Transverse colon (tissue), 4 donors: ENCODE measurements at regions not wholly inside any gene's neighbourhood (a gene's known extent, or its start where the extent isn't known, plus 50 kb on each side); places are given as distances from the start of the nearest gene placed in this dataset.

ENCODE experiments used
- DNase-seq: peaks from one replicate; pipeline ENCODE4 v3.0.0-alpha.2; 2019
- H3K27ac ChIP-seq, 4 donors: fragments of 200-600 bp; sonication (generic); 2 replicates each; pipeline ENCODE4 v1.5.1; 2016 to 2018; ENCODE audit warnings: inconsistent platforms in 4 of 4
- H3K27me3 ChIP-seq: fragments of 200-600 bp; sonication (generic); 2 replicates; pipeline ENCODE4 v1.5.1; 2017; ENCODE audit warnings: inconsistent platforms
- H3K36me3 ChIP-seq, 4 donors: fragments of 200-600 bp; sonication (generic); 2 replicates each; pipeline ENCODE4 v1.5.1; 2017 to 2019; ENCODE audit warnings: inconsistent platforms in 4 of 4
- H3K4me1 ChIP-seq, 4 donors: fragments of 200-600 bp; sonication (generic); 2 replicates each; pipeline ENCODE4 v1.5.1; 2017 to 2020; ENCODE audit warnings: inconsistent platforms in 4 of 4
- H3K4me3 ChIP-seq, 4 donors: fragments of 200-600 bp; sonication (generic); 1 replicate in 1 of 4; 2 replicates in 3 of 4; pipeline versions ENCODE4 v1.5.1 to v1.6.1; 2017 to 2019; ENCODE audit warnings: inconsistent platforms in 4 of 4
- H3K9me3 ChIP-seq, 2 donors: fragments of 200-600 bp; sonication (generic); 2 replicates each; pipeline ENCODE4 v1.5.1; 2017 to 2019; ENCODE audit warnings: inconsistent platforms in 2 of 2
- CTCF ChIP-seq, 5 experiments: fragments of 200-600 bp in 3 of 5; fragments of 450-650 bp in 2 of 5; sonication (generic) in 3 of 5; IDR thresholded peaks; 1 replicate in 2 of 5; 2 replicates in 3 of 5; pipeline ENCODE4 v1.5.1; 2016 to 2017; ENCODE audit warnings: antibody characterized with exemption in 5 of 5, inconsistent platforms in 3 of 5, mild to moderate bottlenecking in 2 of 5, moderate library complexity in 1 of 5
- EP300 ChIP-seq: sonication (generic); formaldehyde crosslinking; IDR thresholded peaks from one replicate; pipeline ENCODE4 v1.6.1; 2017; ENCODE audit warnings: antibody characterized with exemption, low read depth
- POLR2A ChIP-seq: fragments of 450-650 bp; IDR thresholded peaks from one replicate; pipeline ENCODE4 v1.6.1; 2016; ENCODE audit warnings: antibody characterized with exemption, mild to moderate bottlenecking, moderate library complexity
- POLR2AphosphoS5 ChIP-seq, 3 donors: sonication (generic); formaldehyde crosslinking; IDR thresholded peaks; one replicate each; pipeline ENCODE4 v1.6.1; 2016; ENCODE audit warnings: antibody characterized with exemption in 3 of 3
- WGBS, 2 donors: methylation state at CpG; one replicate each; pipeline ENCODE4 v1.1.5; 2018; ENCODE audit warnings: low coverage in 1 of 2; 5-methylcytosine and 5-hydroxymethylcytosine counted together
- in situ Hi-C, 4 donors: fragments of 200-750 bp; cut with MboI; loops; one replicate each; pipeline versions ENCODE4 v1.15.0 to v1.15.1; 2017; ENCODE audit warnings: low sequenced_read_pairs in 3 of 4, low pct_ligation_motif_present in 1 of 4, low pct_unique_long_range_greater_than_20kb in 1 of 4
- intact Hi-C: fragments of 100-400 bp; cut with DNase I; formaldehyde crosslinking; loops from one replicate; pipeline ENCODE4 v1.15.1; 2023; ENCODE audit warnings: low total_unique reads

DNA sequence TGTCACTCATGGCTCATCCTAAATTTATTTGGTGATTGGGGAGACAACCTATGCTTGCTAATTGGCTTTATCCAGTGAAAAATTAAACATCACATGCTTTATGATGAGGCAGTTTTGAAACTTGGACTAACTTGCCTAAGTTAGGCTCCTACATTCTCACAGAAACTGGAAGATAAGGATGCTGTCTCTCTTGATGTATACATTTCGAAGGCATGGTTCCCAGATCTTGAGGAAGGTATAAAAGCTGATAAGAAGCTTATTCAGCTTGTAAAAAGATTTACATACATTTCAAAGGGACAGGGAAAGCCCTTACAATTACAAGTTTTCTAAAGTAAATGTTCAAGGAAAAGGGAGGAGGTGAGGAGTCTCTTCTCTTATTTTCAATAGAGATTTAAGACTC, 561.7 kb downstream of the IPMK start:
- no peaks in the 10 kb centered on the region for H3K9me3 ChIP-seq
- no peak overlapping the region for H3K27ac ChIP-seq
- no peak overlapping the region for H3K4me3 ChIP-seq
- in situ Hi-C loops (no loop called here), intact Hi-C loops (no loop called here)
- no peaks in the 10 kb centered on the region for H3K4me1 ChIP-seq
- 34 to 50% methylated on average over 1 of the region's 1 CpG for WGBS, 2 donors
- no peaks in the 10 kb centered on the region for H3K27me3 ChIP-seq
- TF ChIP-seq CTCF (IDR thresholded peaks at IDR 0.05) (no peak), EP300 (no peak), POLR2AphosphoS5 (IDR thresholded peaks at IDR 0.05) (no peak), POLR2A (no peak)
- DNase-seq, result no peak
- H3K36me3 ChIP-seq, result no peaks in the 10 kb centered on the region

DNA sequence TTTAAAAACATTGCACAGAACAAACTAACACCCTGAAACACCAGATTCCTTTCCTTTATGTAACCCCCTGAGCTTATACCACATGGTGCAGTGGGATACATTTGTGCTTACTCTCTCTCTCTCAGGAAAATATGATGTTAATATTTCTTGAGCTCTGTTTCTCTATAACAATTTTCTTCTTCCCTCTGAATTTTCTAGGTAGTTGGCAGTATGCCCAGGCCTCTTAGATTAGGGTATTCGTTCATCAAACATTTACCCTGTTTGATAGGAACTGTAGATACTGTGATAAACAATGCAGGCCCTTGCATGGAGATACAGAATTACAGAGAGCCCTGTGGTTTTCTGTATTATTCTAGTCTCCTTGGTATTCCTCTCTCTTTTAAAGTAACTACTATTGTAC, 567.8 kb downstream of the IPMK start:
- H3K27me3 ChIP-seq, result no peaks in the 10 kb centered on the region
- in situ Hi-C loops (no loop called here), intact Hi-C loops (no loop called here)
- no peak for DNase-seq
- no peaks in the 10 kb centered on the region for H3K4me1 ChIP-seq
- no peak overlapping the region for H3K4me3 ChIP-seq
- no peaks in the 10 kb centered on the region for H3K9me3 ChIP-seq
- no peaks in the 10 kb centered on the region for H3K36me3 ChIP-seq
- no peak overlapping the region for H3K27ac ChIP-seq
- TF ChIP-seq POLR2A (no peak), CTCF (IDR thresholded peaks at IDR 0.05) (no peak), POLR2AphosphoS5 (IDR thresholded peaks at IDR 0.05) (no peak), EP300 (no peak)
- WGBS, 2 donors, result 12 to 29% methylated on average over 1 of the region's 1 CpG

- H3K4me1 ChIP-seq, result no peaks in the 10 kb centered on the region
- TF ChIP-seq CTCF (IDR thresholded peaks at IDR 0.05) (no peak), POLR2AphosphoS5 (IDR thresholded peaks at IDR 0.05) (no peak), POLR2A (no peak), EP300 (no peak)
- no peaks in the 10 kb centered on the region for H3K9me3 ChIP-seq
- in situ Hi-C loops, result no loop called here
- 57 to 72% methylated on average over 1 of the region's 1 CpG for WGBS, 2 donors
- H3K36me3 ChIP-seq, result no peaks in the 10 kb centered on the region
- H3K27me3 ChIP-seq, result no peaks in the 10 kb centered on the region
- DNase-seq, result no peak
- H3K4me3 ChIP-seq, result no peak overlapping the region
- H3K27ac ChIP-seq, result no peak overlapping the region
- intact Hi-C loops, result no loop called here
Measured at GRCh38 chr10:57696641-57697040, 571.1 kb downstream of the IPMK start.

GRCh38 chr10:57694956-57695608, 572.6 kb downstream of the IPMK start:
- no peak for DNase-seq
- 77 to 79% methylated on average over 3 of the region's 3 CpGs for WGBS, 2 donors

More at GRCh38 chr10:57694956-57695608, 572.6 kb downstream of the IPMK start:
- Histone ChIP-seq H3K9me3 (no peaks in the 10 kb centered on the region), H3K27ac (no peak overlapping the region), H3K4me1 (no peaks in the 10 kb centered on the region), H3K36me3 (no peaks in the 10 kb centered on the region), H3K27me3 (no peaks in the 10 kb centered on the region), H3K4me3 (no peak overlapping the region)
- intact Hi-C loops (no loop called here), in situ Hi-C loops (no loop called here)
- no peak for TF ChIP-seq EP300
